Stimulated activated CD8-positive, alpha-beta memory T cell treated with anti-CD3 and anti-CD28 coated beads, Interleukin-12 subunit alpha, Interleukin-12 subunit beta, amount 100 ng/mL, for 4 hours (primary cell): ENCODE measurements at regions not wholly inside any gene's neighbourhood (a gene's known extent, or its start where the extent isn't known, plus 50 kb on each side); places are given as distances from the start of the nearest gene placed in this dataset.

Source experiments
- DNase-seq: peaks from one replicate; pipeline ENCODE4 v3.0.0-alpha.2; 2020; ENCODE audit warnings: low read depth

DNA sequence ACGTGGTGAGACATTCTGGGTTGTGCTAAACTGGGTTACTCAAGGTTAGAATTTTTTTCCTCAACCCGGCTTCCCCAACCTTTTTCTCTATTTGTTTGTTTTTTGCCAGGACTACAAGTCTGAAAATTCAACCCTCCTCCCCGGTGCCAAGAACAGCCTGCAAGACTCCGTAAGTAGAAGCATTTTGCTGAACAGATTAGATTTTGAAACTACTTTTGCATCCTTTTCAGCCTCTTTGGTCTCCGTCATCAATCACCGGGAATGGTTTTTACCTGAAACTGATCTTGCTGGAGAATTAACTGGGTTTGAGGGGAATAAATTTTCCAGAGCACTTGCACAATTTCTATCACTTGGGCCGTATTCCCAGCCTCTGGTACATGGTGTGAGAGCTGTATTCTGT lies 501.2 kb upstream of the EEF2KMT start:
- DNase-seq, result no peak

DNA sequence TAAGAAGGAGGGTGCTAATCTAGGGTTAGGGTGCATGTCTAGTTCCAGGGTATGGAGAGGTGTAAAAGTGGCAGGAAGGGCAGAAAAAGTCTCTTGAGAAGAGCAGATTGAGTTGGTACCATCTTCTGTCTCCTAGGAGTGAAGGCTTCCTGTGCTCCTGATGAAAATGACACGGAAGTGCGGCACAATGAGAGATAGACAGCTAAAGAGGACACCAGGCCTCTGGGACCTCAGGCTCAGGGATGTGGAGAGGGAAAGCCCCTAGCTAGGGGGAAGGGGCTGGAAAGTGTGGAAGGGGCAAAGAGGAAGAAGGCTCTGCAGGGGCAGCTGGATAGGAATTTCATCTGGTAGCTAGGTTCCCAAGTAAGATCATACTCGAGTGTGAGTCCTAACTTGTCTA lies 498.3 kb upstream of the EEF2KMT start:
- no peak for DNase-seq

DNA sequence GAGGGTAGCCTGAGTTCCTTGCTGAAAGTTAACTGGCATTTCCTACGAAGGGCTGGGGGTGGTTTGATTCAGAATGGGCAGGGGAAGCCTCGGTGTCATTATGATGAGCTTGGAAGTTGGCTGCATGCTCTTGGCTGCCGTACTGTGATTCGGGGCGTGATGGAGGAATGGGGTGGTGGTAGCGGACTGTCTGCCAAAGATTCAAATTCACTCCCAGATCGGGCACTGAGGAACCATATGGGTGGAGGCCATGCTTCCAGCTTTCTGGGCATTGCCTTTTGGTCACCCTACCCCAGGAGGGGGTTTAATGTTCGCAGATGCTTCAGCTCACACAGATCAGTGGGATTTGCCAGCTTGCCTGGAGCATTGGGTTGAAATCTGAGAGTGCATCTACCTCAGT lies 492.8 kb upstream of the EEF2KMT start:
- no peak for DNase-seq

DNA sequence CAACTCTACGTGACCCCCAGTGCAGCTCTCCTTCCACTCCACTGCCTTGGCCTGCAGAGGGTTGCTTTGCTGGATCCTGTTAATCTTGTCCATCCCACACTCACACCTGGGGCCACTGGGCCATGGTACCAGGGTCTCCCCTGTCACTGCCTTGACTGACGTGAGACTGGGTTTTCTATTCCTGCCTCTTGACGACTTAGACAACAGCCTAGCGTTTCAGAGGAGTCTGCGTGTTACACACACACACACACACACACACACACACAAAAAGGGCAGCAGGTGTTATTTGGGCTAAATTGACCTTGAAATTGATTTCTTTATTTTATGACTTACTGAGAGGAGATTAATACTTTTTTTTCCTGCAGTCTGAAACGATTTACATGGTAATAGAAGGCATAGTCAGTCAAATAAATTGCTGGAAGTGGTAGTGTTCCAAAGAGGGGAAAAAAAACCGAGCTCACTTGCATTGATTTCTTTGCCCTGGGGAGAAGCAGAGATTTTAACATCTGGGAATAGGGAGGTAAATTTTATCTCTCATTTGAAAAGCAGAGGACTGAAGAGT lies 492.3 kb upstream of the EEF2KMT start:
- no peak for DNase-seq

DNA sequence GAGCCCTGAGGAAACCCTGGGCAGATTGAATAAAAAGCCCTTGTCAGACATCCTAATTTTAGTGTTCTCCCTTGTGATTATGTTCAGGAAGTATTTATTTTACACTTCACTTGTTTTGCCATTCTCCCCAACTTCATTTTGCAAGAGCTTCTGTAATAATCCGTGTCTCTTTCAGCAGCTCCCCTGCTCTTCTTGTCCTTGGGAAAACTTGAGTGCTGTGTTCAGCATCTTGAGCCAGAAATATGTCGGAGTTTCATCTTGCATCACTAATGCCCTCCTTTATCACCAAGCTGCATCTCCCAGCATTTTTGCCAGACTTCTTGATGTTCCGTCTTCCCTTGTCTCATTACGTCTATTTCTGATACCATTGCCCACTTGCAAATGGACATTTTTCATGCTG lies 486.5 kb upstream of the EEF2KMT start:
- DNase-seq, result no peak

DNA sequence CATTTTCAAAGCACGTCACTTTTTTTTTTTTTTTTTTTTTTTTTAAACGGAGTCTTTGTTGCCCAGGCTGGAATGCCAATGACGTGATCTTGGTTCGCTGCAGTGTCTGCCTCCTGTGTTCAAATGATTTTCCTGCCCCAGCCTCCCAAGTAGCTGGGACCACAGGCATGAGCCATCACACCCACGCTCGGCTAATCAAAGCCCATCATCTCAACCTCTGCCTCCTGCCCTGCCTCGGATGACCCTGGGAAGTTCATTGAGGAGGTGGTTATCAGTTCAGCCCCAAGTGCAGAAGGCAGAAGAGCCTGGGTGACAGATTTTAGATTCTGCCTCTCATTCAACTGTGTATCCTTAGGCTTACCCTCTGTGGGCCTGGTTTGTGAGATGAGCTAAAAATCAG lies 484.9 kb upstream of the EEF2KMT start:
- DNase-seq, result no peak

DNA sequence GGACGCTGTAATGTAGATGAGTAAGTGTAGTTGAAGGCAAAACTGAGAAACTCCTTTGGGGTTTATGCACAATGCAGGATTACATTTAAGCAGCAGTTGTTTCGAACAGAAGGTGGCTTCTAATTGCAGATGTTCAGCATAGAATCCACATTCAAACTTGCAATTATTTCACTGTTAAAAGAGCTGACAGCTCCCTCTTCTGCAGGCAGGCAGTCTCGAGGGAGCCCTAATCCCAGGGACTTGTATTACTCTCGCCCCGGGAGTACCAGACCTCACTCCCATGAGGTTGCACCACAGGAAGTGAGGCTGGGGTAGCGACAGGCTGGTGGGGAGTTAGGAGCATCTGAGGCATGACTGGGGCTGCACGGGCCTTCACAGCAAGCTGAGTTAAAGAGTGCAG lies 484.3 kb upstream of the EEF2KMT start:
- no peak for DNase-seq

DNA sequence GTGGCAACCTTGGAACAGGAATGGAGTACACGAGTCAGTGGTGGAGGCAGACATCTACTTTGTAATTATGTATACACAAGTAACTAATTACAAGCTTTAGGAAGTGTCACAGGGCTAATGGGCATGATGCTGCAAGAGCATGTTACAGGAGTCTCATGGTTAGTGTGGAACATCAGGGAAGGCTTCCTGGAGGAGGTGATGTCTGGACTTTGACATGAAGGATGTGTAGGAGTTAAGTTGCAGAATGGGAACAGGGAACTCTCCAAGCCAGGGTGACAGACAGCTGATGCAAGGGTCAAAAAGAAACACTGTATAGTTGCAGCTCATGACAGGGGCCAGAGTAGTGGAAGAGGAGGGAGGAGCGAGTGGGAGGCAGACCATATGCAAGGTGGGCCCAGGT lies 483.8 kb upstream of the EEF2KMT start:
- DNase-seq, result no peak

DNA sequence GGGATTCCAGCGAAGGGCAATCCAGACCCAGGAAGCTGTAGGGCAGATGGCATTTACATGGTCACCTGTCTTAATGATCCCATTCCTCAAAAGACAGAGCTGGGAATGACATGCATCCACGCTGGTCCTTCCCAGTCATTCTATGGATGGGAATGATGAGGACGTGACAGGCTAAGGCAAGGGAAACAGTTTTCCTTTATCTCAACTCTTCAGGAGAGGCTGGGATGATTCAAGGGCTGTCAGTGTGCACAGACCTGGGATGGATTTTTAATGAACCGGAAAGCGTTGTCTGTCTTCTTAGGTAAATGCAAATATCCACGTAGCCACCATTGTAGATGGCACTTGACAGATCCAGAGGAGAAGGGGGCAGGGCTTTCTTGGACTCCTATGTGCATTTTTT lies 483.2 kb upstream of the EEF2KMT start:
- DNase-seq, result no peak

DNA sequence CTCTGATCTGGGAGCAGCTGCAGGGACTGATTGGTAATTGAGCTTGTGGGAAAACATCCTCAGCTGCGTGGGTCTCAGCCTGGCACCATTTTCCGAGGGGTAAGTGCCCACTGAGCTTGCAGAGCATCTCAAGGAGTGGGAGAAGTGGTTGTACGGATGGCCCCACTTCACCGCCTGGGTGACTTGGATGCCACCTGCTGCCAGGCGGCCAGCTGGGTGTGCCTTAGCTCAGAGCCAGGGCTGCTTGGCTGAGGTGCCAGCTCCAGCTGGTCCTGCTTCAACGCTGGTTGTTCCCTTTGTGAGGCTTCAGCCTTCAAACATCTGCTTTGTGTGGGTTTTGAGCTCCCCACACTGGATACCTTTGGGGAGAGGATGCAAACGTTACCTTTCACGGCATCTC lies 482.7 kb upstream of the EEF2KMT start:
- no peak for DNase-seq

DNA sequence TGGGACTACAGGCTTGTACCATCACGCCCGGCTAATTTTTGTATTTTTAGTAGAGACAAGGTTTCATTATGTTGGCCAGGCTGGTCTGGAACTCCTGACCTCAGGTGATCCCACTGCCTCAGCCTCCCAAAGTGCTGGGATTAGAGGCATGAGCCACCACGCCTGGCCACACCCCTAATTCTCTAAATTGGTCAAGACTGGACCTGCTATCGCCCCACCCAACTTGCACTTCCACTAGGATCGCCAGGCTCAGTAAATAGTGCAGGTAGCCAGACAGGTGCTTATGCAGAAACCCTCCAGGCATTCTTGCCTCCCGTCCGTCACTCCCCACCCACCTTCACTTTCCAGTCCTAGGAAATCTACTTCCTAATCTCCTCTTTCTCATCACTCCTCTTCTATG lies 481.4 kb upstream of the EEF2KMT start:
- no peak for DNase-seq

DNA sequence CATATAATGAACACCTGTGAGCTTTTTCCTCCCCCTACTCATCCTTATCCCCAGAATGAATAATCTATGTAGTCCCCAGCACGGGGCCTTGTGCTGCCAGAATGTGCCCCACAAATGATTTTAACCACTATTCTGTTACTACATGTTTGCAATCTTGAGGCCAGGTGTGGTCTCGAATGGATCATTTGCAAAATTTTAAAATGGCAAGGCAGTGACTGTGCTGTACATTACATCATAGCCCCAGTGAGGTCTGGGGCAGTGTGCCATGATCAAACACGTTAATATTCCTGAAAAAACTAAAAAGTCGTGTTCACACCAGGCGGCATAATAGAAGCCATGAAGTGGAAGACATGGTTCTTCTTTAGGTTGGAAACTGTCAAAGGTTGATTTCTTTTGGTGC lies 479.9 kb upstream of the EEF2KMT start:
- DNase-seq, result no peak

DNA sequence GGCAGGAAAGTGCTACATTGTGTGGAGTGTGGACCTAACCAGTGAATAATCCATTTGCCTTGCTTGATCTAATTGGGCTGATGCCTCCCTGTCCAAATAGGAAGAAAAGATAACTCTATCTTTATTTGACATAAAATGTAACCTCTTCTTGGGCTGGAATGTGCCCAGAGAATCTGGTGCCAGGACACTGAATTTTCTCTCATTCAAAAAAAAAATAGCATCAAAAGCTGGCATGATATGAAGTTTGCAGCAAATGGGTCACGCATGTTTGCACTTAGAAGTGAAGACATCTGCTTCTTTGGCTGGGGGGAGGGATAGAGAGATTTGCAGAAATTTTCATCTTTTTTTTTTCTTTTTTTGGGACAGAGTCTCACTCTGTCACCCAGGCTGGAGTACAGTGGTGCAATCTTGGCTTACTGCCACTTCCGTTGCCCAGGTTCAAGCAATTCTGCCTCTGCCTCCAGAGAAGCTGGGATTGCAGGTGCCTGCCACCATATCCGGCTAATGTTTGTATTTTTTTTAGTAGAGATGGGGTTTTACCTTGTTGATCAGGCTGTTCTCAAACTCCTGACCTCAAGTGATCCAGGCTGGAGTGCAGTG lies 478.2 kb upstream of the EEF2KMT start:
- no peak for DNase-seq

DNA sequence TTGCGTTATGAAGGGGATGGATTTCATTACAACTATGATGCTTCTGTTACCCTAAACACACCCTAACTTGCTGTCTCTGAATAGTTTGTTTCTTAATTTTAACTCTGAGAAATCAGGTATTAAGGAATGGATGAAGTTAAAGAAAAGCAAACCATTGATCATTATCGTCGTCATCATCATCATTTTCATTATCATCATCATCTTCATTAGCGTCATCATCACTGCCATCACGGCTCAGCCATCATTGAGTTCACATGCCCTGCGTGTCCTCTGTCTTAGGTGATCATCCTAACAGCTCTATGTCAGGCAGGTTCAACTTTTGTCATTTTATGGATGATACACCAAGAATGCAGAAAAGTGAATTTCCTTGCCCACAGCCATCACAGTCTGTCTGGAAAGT lies 477.5 kb upstream of the EEF2KMT start:
- DNase-seq, result no peak

DNA sequence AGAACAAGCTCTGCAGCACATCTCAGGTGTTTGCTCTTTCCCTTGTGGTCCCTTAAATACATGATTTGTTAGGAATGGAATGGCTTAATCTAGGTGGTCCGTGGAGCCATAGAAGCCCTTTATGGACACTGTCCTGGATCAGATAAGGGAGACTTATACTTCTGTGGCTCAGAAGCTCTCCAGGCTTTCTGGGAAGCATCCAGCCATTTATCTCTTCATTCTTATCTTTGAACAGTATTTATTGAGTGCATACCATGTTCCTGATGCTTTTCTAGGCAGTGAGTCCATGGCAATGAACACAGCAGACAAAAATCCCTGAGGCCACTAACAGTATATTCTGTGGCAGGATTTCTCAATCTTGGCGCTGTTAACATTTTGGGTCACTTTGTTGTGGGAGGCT lies 474.5 kb upstream of the EEF2KMT start:
- no peak for DNase-seq

DNA sequence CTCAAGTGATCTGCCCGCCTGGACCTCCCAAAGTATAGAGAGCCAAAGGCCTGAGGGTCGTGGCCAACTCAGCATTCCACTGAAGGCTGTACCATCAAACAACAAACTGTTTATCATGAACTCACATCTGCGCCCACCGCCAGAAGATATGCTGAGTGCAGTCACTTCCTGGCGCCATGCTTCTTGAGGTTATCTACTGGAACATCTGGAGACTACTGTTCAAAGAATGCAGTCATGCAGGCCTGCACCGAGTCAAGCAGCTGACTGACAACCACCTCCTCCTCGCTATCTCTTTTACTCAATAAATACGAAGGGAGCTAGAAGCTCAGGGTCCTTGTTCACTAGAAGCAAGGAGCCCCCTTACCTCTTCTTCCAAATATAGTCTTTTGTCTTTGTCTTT lies 473.9 kb upstream of the EEF2KMT start:
- no peak for DNase-seq

DNA sequence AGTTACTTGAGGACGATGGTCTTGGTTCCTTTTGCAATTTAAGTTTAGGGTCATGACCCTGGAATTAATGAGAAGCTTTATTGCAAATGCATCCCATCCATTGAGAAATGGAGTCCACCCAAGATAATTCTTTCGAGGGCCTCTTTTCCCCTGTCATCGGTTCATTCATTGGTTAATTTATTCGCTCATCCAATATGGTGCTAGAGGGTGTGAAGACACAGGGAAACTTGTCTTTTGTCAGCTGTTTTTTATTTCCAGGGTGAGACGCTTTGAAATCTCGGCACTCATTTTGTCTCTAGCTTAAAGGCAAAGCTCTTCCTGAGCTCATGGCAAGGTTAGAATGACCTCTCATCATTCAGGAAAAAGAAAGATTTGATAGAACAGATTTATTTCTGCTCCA lies 464.2 kb upstream of the EEF2KMT start:
- DNase-seq, result no peak

DNA sequence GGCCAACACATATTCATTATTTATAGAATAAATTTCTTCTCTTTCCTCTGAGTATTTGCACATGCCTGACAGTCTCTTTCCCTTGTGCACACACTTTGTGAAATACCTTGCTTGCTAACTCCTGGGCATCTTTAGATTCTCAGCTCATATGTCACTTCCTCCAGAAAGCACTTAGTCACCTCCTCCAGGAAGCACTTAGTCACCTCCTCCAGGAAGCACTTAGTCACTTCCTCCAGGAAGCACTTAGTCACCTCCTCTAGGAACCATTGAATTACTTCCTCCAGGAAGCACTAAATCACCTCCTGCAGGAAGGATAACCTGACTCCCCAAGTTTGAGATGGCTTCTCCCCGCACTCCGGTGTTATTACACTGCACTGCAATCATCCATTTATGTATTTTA lies 462.5 kb upstream of the EEF2KMT start:
- DNase-seq, result no peak

DNA sequence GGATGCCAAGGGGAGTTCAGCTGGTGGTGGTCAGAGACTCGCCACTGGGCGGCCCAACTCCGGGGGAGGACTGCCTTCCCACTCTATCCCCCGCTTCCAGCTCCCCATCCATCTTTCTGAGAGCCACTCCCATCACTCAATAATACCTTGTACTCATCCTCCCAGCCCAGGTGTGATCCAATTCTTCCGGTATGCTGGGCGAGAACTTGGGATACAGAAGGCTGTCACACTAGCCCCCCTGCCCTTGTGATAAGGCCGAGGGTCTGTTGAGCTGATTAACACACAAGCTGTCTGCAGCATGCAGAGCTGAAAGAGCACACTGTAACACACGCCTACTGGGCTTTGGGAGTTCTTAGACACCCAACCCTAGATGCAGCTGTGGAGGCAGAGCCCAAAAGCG lies 460.4 kb upstream of the EEF2KMT start:
- no peak for DNase-seq

DNA sequence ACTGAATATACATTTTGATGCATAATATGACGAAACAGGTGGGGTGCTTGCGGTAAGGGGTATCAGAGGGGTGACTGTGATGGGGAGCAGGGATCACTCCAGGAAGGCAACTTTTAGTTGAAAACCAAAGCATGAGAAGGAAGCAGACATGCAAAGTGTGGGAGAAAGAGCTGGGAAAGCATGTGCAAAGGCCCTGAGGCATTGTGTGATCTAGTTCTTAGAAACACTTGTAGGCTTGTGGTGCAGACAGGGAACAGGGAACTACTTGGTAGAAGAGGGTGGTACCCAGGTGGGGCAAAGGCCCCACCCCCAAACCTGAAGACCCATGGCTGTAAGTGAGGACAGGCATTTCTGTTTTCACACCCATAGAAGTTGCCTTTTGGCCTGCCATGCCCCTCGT lies 459.9 kb upstream of the EEF2KMT start:
- no peak for DNase-seq

DNA sequence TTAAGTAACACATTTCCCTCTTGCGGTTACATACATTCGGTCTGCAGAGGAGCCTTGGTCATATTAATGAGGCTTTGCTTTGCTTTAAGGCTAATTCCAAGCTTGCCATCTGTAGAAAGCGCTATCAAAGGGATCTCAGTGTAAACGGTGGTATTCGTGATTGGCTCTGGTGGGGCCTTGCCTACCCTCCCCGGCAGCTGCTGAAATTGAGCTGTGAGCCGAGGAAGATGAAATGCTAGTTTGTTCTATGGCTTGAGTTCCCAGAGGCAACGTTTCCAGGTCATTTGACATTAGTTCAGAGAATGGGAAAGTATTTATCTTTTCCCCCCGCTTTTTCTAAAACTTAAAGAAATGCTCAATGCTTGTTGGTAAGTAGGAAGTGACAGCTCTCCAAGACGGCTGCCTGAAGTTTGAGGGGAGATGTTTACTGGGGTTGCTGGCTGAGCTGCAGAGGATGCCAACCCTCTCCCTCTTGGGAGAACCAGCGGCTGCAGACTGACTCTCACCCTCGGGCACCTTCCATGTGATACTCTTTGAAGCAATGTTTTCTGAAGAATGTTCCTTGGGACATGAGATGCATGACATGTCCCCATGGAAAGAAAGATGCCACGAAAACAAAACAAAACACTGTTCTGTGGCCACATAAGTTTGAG lies 458.7 kb upstream of the EEF2KMT start:
- no peak for DNase-seq

DNA sequence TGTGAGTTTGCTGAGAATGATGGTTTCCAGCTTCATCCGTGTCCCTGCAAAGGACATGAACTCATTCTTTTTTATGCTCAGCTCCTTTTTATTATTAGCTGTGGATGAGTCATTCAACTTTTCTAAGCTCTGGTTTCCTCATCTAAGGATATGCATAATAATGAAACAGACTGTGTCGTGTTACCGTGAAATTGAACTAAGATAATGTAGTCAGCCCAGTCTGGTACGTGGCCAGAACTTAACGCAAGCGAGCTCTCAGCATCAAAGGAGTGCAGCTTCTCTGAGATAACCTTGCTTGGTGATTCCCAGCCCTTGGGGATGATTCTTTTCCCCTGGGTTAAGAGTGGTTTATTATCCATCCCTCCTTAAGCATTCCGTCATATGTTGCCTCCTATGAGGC lies 454.3 kb upstream of the EEF2KMT start:
- no peak for DNase-seq

DNA sequence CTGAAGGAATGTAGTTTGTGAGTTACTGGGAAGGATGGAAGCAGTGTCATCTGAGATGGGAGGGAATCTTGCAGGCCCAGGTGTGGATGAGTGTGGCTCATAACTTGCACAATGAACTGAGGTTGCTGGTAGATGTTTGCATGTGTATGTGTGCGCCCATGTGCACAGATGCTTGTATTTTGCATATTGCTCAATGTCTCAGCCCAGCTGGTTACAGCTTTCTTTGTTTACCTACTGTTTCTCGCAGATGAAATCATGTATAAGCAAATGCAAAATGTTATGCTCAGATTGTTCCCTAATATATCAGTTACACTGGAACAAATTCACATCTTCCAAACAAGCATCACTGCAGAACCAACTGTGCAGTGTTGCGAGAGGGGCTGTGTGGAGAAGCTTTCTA lies 452.2 kb upstream of the EEF2KMT start:
- no peak for DNase-seq

DNA sequence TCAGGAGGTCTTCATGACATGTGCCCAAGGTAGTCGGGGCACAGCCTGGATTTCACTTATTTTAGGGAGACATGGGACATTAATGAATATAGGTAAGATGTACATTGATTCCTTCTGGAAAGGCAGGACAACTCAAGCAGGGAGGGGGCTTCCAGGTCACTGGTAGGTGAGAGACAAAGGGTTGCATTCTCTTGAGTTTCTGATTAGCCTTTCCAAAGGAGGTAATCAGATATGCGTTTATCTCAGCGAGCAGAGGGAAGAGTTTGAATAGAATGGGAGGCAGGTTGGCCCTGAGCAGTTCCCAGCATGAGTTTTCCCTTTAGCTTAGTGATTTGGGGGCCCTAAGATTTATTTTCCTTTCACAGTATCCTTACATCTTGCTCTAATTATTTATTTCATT lies 443.8 kb upstream of the EEF2KMT start:
- no peak for DNase-seq
